ENCODE measurements at regions not wholly inside any gene's neighbourhood (a gene's known extent, or its start where the extent isn't known, plus 50 kb on each side); places are given as distances from the start of the nearest gene placed in this dataset.

DNA sequence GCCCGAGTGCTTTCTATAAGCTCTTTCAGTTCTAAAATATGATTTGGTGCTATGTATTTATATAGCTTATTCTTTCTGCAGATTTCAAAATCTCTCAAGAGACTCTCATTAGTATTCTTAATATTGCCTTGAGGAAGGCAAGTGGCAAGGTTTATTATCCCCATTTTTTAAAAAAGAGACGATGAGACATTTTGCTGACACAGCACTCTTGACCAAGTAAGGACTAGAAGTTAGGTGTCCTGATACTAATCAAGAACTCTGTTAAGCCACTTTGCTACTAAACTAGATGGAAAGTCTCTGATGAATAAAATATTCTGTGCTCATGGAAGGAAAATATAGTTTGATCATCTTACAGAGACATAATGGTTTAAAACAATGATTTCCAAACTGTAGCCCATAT lies 164.7 kb downstream of the MZT1 start:
- H3K9me3 ChIP-seq (ENCODE audit: low read length): no peaks in the 10 kb centered on the region
- H3K27ac ChIP-seq (ENCODE audit: extremely low read length, insufficient read depth, low read length): no peak overlapping the region
- no peaks in the 10 kb centered on the region for H3K27me3 ChIP-seq (ENCODE audit: control insufficient read depth in 1 of 2, insufficient read depth in 2 of 2, low read length in 2 of 2)
- no peak overlapping the region for H3K4me2 ChIP-seq (ENCODE audit: low read depth, low read length)
- FAIRE-seq (no peak), ATAC-seq (no peak), DNase-seq (ENCODE audit: low spot score) (no peak)
- TF ChIP-seq, protein P1, sequence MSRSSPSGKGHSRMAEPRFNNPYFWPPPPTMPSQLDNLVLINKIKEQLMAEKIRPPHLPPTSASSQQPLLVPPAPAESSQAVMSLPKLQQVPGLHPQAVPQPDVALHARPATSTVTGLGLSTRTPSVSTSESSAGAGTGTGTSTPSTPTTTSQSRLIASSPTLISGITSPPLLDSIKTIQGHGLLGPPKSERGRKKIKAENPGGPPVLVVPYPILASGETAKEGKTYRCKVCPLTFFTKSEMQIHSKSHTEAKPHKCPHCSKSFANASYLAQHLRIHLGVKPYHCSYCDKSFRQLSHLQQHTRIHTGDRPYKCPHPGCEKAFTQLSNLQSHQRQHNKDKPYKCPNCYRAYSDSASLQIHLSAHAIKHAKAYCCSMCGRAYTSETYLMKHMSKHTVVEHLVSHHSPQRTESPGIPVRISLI (CRISPR knock-in tag; IDR thresholded peaks at IDR 0.05; ENCODE audit: borderline replicate concordance): no peak
- TF ChIP-seq MAFK (conservative IDR thresholded peaks at IDR 0.05 in 1 of 2, IDR thresholded peaks at IDR 0.05 in 1 of 2; ENCODE audit: low read length in 2 of 2) (peak; percentile 96 to 99), MAFF (IDR thresholded peaks at IDR 0.05; ENCODE audit: low read depth, low read length) (peak; percentile 99)
- no peak overlapping the region for H3K9ac ChIP-seq (ENCODE audit: insufficient read depth, low read depth, low read length)
- H3K36me3 ChIP-seq (replicated peaks in 1 of 2; ENCODE audit: control insufficient read depth in 1 of 2, insufficient read depth in 2 of 2, low read length in 2 of 2): no peaks in the 10 kb centered on the region
- WGBS (ENCODE audit: low lambda C conversion rate): 54% methylated on average over 2 of the region's 2 CpGs
- ChIA-PET POLR2A (no interaction called here), CTCF (ENCODE audit: low intra/inter-chr PET ratio, low total read pairs) (no interaction called here)
- no peak overlapping the region for H3K4me3 ChIP-seq (replicated peaks in 1 of 3; ENCODE audit: insufficient read depth in 1 of 3, low read depth in 2 of 3, low read length in 3 of 3)
- H3K79me2 ChIP-seq (ENCODE audit: insufficient read depth, low read length): no peaks in the 10 kb centered on the region
- intact Hi-C loops (cut with micrococcal nuclease; ENCODE audit: unreplicated experiment) (no loop called here), in situ Hi-C loops (cut with HindIII; ENCODE audit: extremely low pct_ligation_motif_present, low pct_unique_long_range_greater_than_20kb) (loop anchor here (25.0 kb wide), 1 partner anchor 225 kb away; no protein-coding TSS in a partner anchor)
- H3K4me1 ChIP-seq (ENCODE audit: insufficient read depth, low read length): no peaks in the 10 kb centered on the region
- BruUV-seq (replicated peaks): no TSS peak
- no peaks in the 10 kb centered on the region for H4K20me1 ChIP-seq (ENCODE audit: insufficient read depth, low read length)
- no peak overlapping the region for H2AFZ ChIP-seq (ENCODE audit: low read length)

DNA sequence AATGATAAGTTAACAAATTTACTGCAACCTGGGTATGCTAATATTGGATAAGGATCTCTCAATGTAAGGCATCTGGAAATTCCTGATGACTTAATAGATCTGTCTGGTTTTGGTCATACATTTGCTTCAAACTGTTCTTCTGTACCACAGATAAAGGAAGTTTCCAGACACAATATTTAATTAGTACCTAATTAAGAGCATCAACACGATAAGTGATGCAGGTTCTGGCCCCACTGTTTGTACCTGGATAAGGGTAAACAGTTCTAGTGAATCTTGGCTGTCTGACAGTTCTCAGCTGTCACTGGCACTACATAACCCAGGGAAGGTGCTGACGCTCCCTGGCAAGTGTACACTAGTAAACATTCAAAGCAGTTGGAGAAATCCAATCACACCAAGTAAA lies 165.6 kb downstream of the MZT1 start:
- no peaks in the 10 kb centered on the region for H3K36me3 ChIP-seq (replicated peaks in 1 of 2; ENCODE audit: control insufficient read depth in 1 of 2, insufficient read depth in 2 of 2, low read length in 2 of 2)
- DNase-seq (ENCODE audit: low spot score) (no peak), ATAC-seq (no peak), FAIRE-seq (no peak)
- H3K79me2 ChIP-seq (ENCODE audit: insufficient read depth, low read length): no peaks in the 10 kb centered on the region
- H3K9me3 ChIP-seq (ENCODE audit: low read length): no peaks in the 10 kb centered on the region
- no TSS peak for BruUV-seq (replicated peaks)
- no peaks in the 10 kb centered on the region for H3K27me3 ChIP-seq (ENCODE audit: control insufficient read depth in 1 of 2, insufficient read depth in 2 of 2, low read length in 2 of 2)
- no peak overlapping the region for H2AFZ ChIP-seq (ENCODE audit: low read length)
- TF ChIP-seq TRIM24 (CRISPR knock-in tag; IDR thresholded peaks at IDR 0.05): no peak
- no peak for TF ChIP-seq PLRG1 (conservative IDR thresholded peaks at IDR 0.05)
- TF ChIP-seq ZNF329 (CRISPR knock-in tag; IDR thresholded peaks at IDR 0.05; ENCODE audit: low read depth): no peak
- TF ChIP-seq ZNF552 (CRISPR knock-in tag; IDR thresholded peaks at IDR 0.05; ENCODE audit: borderline replicate concordance): no peak
- TF ChIP-seq PLSCR1 (CRISPR knock-in tag; IDR thresholded peaks at IDR 0.05; ENCODE audit: borderline replicate concordance): no peak
- no peak for TF ChIP-seq ZFP91 (CRISPR knock-in tag; IDR thresholded peaks at IDR 0.05; ENCODE audit: borderline replicate concordance)
- no peak for TF ChIP-seq ZNF547 (CRISPR knock-in tag; IDR thresholded peaks at IDR 0.05)
- TF ChIP-seq AKAP8 (CRISPR knock-in tag; IDR thresholded peaks at IDR 0.05): no peak
- TF ChIP-seq ZNF331 (CRISPR knock-in tag; IDR thresholded peaks at IDR 0.05): no peak
- TF ChIP-seq NRL (CRISPR knock-in tag; IDR thresholded peaks at IDR 0.05; ENCODE audit: borderline replicate concordance): no peak
- H3K4me1 ChIP-seq (ENCODE audit: insufficient read depth, low read length): no peaks in the 10 kb centered on the region
- H4K20me1 ChIP-seq (ENCODE audit: insufficient read depth, low read length): no peaks in the 10 kb centered on the region
- no peak overlapping the region for H3K9ac ChIP-seq (ENCODE audit: insufficient read depth, low read depth, low read length)
- CTCF ChIA-PET (ENCODE audit: low intra/inter-chr PET ratio, low total read pairs): no interaction called here
- no peak overlapping the region for H3K4me2 ChIP-seq (ENCODE audit: low read depth, low read length)
- H3K4me3 ChIP-seq (replicated peaks in 1 of 3; ENCODE audit: insufficient read depth in 1 of 3, low read depth in 2 of 3, low read length in 3 of 3): no peak overlapping the region
- in situ Hi-C loops (cut with HindIII; ENCODE audit: extremely low pct_ligation_motif_present, low pct_unique_long_range_greater_than_20kb): loop anchor here (25.0 kb wide), 1 partner anchor 224 kb away; no protein-coding TSS in a partner anchor
- POLR2A ChIA-PET: no interaction called here
- H3K27ac ChIP-seq (ENCODE audit: extremely low read length, insufficient read depth, low read length): no peak overlapping the region
- 14% methylated on average over 2 of the region's 2 CpGs for WGBS (ENCODE audit: low lambda C conversion rate)
- intact Hi-C loops (cut with micrococcal nuclease; ENCODE audit: unreplicated experiment): no loop called here
